CD4-positive, alpha-beta T cell treated with Interleukin-1 beta for 1 hour (primary cell): ENCODE measurements at regions not wholly inside any gene's neighbourhood (a gene's known extent, or its start where the extent isn't known, plus 50 kb on each side); places are given as distances from the start of the nearest gene placed in this dataset.

ENCODE experiments used
- DNase-seq, 2 donors: peaks; one replicate each; pipeline ENCODE4 v3.0.0-alpha.2; 2020 to 2022

GRCh38 chr1:22363403-22364325 is 88.0 kb upstream of the ZBTB40 start:
- DNase-seq, result no peak

GRCh38 chr1:22364326-22364650 is 87.4 kb upstream of the ZBTB40 start:
- DNase-seq, result no peak

- DNase-seq, result no peak
These were observed 86.9 kb upstream of the ZBTB40 start for GRCh38 chr1:22364764-22365163.

GRCh38 chr1:22365331-22366295 is 86.0 kb upstream of the ZBTB40 start:
- DNase-seq, result no peak

GRCh38 chr1:22366346-22366745 is 85.3 kb upstream of the ZBTB40 start:
- DNase-seq, result no peak

GRCh38 chr1:22368125-22368524 is 83.5 kb upstream of the ZBTB40 start:
- DNase-seq, result no peak

GRCh38 chr1:22369294-22370189 is 82.1 kb upstream of the ZBTB40 start:
- no peak for DNase-seq

- DNase-seq, result no peak
These were observed 81.5 kb upstream of the ZBTB40 start for GRCh38 chr1:22370190-22370498.

- no peak for DNase-seq
These were observed 80.2 kb upstream of the ZBTB40 start for GRCh38 chr1:22371408-22371807.

- no peak for DNase-seq
These were observed 78.4 kb upstream of the ZBTB40 start for GRCh38 chr1:22373252-22373651.

GRCh38 chr1:22374001-22374400 is 77.7 kb upstream of the ZBTB40 start:
- no peak for DNase-seq

GRCh38 chr1:22375601-22376000 is 76.0 kb upstream of the ZBTB40 start:
- no peak for DNase-seq

GRCh38 chr1:22376001-22376400 is 75.7 kb upstream of the ZBTB40 start:
- DNase-seq, result no peak

- DNase-seq, result no peak
These were observed 75.1 kb upstream of the ZBTB40 start for GRCh38 chr1:22376546-22376945.

- DNase-seq, result no peak
These were observed 74.7 kb upstream of the ZBTB40 start for GRCh38 chr1:22376976-22377375.

- DNase-seq, result no peak
These were observed 72.1 kb upstream of the ZBTB40 start for GRCh38 chr1:22379566-22379965.

GRCh38 chr1:22380024-22380785 is 71.4 kb upstream of the ZBTB40 start:
- no peak for DNase-seq

- DNase-seq, result no peak
These were observed 67.9 kb upstream of the ZBTB40 start for GRCh38 chr1:22383526-22384294.

- DNase-seq, result no peak
These were observed 66.1 kb upstream of the ZBTB40 start for GRCh38 chr1:22385537-22385936.

GRCh38 chr1:22386774-22387173 is 64.9 kb upstream of the ZBTB40 start:
- no peak for DNase-seq

- DNase-seq, result no peak
These were observed 63.6 kb upstream of the ZBTB40 start for GRCh38 chr1:22387919-22388580.
